Occipital lobe (tissue), 1 donor: ENCODE measurements at regions not wholly inside any gene's neighbourhood (a gene's known extent, or its start where the extent isn't known, plus 50 kb on each side); places are given as distances from the start of the nearest gene placed in this dataset.
"Not testable (repeated sequence)": the region's sequence is repeated elsewhere in the genome, so short reads cannot be mapped to it uniquely, and the experiment has no call there.

Source experiments
- DNase-seq: peaks from one replicate; lab custom pipeline; 2025; lab: John Stamatoyannopoulos, UW

DNA sequence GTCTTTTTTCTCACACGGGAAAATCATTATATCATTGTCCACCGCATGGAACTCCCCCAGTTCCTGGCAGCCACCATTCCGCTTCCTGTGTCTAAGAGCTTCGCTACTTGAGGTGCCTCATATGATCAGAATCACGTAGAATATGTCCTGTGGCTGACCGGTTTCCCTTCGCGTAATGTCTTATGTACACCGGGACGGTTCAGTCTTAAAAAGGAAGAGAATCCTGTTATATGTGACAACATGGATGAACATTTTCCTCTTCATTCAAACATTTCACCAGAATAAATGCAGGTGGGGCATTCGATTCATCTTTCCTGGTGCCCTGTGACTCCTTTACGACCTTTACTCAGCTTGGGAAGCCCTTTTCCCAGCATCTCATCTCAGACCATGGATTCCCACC lies 131.7 kb upstream of the TWIST2 start:
- DNase-seq: no peak

DNA sequence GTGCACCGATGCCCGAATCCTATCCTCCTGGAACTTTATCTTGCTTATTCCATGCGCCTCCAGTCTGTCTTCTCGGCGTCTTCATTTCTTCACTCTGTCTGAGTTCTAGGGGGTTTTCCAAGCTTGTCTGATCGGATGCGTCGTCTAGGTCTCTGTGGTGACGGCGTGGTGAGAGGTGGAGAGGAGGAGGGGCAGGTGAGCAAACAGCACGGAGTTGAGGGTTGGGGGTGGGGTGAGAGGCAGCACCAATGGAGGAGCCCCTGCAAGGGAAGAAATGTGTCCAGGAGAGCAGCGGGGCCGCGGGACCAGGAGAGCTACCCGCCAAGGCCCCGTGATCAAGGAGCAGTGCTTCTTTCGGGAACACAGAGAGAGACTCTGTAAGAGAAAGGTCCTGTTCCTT lies 131.3 kb upstream of the TWIST2 start:
- DNase-seq: no peak

DNA sequence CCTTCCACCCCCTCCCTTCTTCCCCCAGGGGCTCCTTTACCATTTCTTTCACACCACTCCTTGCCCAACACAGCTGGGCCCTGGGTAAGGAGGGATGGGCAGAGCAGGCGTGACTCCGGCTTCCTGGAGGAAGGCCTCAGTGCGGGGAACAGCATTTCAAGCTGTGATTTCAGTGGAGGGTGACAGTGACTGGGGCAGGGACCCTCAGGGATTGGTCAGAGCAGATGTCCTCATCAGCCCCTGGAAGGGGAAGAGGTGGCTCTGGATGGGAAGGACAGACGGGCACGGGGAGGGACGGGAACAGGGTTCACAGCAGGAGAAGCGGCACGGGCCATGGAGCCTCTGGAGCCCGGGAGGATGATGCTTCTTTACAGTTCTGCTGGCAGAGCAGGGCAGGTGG lies 130.8 kb upstream of the TWIST2 start:
- no peak for DNase-seq

DNA sequence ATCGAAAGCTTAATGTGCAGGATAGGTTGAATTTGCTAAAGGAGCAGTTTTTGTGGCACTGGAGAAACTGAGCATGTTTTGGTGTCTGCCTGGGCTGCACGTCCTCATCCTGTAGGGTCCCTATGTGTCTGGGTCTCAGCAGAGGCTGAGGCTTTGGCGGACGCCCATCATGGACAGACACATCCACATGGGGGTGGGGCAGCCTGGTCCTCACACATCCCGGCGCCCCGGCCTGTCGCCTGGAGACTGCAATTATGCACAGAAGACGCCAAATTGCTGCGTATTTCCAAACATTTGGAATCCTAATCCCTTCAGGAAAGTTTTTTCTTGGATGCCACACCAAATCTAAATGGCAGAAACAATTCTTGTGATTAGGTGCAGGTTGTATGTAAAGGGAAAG lies 128.2 kb upstream of the TWIST2 start:
- no peak for DNase-seq

DNA sequence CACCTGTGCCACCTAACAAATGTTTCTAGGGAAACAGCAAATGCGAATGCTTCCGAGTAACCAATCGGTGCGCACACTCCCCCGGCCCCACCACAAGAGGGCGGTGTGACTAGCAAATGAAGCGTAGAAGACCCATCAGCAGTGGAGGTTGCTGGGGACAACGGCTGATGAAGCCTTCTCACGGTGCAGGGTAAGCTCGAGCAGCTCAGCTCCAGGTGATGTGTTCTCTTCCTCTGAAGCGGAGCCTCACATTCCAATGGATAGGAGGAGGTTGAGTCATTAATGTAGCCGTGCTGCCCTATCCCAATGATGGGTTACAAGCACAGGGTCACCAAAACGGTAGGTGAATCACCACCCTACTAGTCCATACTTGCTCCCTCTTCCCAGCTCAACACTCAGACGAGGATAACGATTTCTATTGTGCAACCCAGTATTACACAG lies 127.6 kb upstream of the TWIST2 start:
- DNase-seq: no peak

DNA sequence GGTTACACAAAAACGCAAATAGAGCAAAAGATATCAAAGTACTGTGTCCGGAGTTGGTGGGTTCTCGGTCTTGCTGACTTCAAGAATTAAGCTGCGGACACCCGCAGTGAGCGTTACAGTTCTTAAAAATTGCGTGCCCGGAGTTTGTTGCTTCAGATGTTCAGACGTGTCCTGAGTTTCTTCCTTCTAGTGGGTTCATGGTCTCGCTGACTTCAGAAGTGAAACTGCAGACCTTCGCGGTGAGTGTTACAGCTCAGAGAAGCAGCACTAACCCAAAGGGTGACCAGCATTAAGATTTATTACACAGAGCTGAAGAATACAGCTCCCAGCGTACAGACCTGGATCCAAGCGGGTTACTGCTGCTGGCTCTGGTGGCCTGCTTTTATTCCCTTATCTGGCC lies 125.7 kb upstream of the TWIST2 start:
- DNase-seq: no peak

DNA sequence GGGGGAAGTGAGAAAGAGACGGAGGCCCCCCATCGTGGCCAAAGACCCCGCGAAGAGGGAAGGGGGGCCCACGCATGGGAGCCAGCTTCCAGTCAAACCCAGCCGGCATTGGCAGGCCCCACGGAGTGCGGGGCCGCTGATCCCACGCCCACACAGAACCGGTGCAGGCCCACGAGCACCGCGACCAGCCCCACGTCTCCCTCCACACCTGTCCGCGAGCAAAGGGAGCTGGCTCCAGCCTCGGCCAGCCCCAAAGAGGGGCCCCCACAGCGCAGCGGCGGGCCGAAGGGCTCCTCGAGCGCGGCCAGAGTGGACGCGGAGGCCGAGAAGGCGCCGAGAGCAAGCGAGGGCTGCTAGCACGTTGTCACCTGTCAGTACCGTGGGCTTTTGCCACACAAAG lies 125.0 kb upstream of the TWIST2 start:
- no peak for DNase-seq

DNA sequence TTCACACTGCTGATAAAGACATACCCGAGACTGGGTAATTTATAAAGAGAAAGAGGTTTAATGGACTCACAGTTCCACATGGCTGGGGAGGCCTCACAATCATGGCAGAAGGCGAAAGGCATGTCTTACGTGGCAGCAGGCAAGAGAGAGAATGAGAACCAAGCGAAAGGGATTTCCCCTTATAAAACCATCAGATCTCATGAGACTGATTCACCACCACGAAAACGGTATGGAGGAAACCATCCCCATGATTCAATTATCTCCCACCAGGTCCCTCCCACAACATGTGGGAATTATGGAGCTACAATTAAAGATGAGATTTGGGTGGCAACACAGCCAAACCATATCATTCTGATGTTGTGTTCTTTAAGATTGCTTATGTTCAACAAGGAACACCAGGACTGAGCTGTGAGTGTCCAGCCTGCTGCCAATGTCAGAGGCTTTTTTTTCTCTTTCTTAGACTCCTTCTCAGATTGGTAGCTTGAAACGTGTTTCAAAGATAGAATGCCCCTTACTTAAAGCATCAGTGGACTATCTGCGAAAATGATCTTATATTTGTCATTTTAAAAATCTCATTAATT lies 124.1 kb upstream of the TWIST2 start:
- DNase-seq: not testable (repeated sequence)

DNA sequence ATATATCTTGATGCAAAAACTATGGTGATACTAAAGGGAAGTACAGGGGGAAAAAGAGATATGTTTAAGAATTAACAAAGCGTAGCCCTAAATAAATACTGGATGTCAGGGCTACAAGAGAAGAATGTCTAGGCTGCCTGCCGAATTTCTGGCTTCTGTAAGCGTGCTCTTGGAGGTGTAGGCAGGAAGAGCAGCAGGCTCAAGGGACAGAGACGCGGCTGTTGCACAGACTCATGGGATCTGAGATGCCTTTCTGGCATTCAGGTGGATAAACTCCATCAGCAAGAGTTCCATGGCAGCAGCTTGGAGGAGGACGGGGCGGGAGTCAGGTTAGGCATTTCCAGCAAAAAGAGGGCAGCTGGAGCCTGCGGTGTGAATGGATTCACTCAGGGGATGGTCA lies 123.2 kb upstream of the TWIST2 start:
- no peak for DNase-seq

DNA sequence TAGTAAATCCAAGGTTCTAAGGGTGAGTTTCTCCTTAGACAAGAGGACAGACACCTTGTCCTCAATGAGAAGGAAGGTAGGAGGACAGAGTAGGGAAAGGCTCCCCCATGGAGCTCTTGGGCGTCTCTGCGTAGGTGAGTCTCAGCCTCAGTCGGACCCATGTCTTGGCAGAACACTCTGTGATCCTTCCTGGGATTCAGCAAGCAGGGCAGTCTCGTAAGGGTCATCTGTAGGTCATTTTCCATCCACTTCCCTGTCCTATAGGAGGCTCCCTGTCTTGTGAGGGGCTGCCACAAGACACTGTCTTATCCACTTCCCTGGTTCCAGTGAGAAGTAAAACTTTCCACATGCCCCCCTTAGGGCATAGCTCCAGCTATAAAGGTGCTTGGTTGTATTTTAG lies 122.6 kb upstream of the TWIST2 start:
- no peak for DNase-seq

DNA sequence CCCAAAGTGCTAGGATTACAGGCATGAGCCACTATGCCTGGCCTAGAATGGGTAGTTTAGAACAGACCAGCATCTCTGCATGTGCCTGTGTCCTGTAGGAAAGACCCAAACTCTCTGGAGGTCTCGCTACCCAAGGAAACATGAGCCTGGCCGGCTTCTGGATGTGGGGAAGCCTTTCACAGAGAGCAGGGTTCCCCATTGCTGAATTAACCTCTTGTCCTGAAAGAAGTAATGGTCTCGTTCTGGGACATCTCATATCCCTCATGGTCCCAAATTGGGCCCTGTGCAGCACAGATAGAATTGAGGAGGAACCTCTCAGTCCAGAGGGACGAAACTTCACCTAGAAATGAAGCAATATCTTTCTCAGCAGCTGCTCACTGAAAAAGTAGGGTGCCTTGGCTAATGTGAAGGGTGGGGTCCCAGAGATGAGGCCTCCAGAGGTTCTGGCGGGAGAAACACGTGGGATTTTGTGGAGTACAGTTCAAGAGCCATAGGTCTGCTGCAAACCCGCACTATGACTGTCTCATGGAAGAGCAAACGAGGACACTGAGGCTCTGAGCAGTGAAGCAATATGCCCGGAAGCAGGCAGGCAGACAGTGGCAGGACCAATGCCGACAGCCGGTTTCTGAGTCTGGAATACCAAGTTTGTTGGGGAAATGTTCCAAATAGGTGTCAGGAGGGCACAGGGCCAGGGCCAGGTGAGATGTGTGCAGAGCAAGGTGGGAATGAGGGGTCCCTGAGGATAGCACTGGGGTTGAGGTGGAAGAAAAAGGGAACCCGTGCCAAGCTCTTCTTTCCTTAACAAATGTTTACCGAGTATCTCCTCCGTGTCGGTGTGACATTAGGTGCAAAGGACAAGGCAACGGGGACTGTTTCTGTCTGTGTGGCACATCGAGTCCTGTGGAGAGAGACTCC lies 121.0 kb upstream of the TWIST2 start:
- no peak for DNase-seq

DNA sequence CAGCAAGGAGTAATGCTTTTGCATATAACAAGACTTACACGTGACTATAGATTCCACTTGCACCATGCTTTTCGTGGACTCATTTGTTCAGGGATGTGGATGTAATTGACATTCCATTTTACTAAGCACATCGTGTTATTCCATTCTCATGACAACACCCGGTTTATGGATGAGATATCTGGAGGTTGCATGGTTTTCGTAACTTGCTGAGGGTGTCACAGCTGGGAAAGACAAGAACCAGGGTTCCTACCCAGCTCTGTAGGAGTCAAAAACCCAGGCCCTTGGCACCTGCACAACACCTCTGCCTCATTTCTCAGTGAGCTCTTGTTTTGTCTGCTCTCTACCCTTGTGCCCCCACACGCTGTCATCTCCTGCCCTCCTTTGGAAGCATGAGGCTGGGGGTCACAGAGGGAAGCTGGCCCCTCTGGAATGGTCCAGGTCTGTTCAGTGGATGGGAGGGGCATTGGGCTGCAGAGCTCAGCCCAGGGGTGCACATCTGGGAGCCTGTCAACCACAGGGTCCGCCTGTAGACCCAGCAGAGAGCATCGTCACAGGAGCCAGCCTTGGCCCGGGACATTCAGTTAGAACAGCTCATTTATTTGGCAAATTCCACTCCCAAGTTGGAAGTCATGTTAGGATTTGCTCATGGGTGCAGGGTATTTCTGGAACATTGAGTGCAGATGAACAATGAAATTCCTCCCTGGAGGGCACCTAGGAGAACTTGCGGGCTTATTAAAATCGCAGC lies 120.1 kb upstream of the TWIST2 start:
- no peak for DNase-seq

DNA sequence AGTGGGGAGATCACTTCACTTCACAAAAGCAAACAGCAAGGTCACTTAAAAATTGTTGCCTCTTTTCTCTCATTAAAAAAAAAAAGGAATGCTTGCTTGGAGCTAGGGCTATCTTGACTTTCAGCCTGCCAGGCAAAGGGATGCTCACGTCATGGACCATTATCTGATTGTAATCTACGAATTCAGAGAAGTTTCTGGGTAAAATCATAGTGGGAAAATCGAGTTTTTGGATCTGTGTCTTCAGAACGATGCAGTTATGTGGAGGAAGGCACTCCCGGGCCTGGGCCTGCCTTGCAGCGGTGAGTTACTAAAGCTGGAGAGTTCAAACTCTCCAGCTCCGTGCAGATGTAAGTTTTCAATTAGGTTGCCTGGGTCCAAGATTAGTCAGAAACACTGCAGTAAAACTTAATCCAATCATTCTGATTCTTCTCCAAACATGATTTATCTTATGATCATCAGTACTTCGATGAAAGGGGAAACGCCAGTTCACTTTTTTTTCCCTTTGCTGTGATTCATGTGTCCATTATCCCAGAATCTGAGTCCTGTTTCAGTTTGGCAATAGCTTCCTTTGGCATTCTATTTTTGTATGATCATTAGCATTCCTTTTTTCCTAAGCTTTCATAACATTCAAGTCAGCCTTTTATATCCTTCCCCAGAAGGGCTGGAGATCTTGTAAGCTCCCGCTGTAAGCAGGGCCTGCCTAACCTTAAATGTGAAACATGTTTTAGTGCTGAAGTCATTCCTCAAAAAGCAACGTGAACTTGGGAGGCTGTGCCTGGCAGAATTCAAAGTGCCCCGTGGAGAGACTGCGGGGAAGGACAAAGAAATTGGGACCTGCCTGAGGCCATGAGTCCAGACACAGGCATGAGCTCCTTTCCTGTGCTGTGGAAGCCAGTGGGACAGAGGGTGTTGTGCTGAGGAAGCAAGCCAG lies 119.3 kb upstream of the TWIST2 start:
- no peak for DNase-seq

DNA sequence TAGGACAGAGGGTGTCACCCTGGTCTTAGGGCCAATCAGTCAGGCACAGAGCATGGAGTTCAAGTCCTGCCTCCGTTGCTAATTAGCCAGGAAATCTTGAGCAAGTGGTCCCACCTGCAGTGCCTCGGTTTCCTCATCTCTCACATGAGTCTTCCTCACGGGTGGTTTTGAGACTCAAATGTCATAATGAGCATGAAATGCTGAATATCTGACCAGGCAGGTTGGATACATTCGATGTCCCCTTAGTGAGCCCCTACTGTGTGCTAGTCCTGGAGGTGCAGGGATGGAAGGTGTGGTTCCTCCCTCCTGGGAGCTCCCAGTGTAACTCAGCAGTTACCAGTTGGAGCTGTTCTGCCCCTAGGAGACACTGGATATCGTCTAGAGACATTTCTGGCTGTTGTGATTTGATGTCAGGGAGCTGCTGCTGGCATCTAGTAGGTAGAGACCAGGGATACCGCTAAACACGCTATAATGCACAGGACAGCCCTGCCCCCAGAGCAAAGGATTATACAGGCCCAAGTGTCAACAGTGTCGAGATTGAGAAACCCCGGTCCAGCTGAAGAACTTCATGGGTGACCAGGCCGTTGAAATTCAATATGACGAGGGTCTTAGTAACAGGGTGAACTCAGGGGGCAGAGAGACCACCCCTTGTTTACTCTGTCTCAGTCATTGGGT lies 118.5 kb upstream of the TWIST2 start:
- no peak for DNase-seq

DNA sequence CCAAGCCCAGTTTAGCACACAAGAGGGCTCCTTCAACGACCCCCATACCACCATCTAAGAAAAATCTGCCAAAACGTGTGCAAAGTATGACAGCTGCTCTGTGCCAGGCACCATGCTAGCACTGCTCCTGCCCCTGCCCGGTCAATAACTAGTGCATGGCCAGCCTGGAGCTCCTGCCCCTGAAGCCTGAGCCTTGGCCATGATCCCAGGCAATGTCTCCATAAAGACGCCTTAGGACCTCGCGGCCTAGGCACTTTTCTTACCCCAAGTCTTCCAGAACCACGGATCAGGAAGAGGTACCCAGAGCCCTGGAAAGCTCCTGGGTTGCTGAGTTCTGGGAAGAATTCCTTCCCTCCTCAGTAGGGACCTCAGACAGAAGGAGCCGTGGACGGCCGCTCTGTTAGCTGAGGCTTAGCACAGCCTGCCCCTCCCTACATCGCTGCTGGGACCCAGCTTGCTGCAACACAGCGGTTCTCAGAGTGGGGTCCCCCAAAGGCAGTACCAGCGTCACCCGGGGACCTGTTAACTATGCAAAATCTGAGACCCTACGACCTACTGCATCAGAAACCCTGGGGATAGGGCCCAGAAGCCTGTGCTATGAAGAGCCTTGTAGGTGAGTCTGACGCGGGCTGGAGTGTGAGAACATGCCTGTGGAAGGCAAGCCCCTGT lies 117.8 kb upstream of the TWIST2 start:
- no peak for DNase-seq

DNA sequence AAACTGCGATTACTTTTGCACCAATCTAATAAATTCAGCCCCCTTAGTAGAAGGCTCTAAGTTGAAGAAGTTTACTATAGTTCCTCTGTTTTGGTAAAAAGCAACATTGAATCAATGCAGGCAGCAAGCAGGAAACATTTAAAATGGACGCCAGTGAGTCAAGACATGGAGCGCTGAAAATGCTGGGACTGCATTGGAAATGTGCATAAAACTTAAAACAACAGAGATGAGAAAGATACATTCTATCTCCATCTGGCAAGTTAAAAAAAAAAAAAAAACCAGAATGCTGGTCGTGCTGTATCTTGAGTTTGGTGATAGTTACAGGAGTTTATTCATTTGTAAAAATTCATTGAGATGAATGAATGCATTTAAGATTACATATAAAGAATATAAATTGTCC lies 117.0 kb upstream of the TWIST2 start:
- DNase-seq: no peak

DNA sequence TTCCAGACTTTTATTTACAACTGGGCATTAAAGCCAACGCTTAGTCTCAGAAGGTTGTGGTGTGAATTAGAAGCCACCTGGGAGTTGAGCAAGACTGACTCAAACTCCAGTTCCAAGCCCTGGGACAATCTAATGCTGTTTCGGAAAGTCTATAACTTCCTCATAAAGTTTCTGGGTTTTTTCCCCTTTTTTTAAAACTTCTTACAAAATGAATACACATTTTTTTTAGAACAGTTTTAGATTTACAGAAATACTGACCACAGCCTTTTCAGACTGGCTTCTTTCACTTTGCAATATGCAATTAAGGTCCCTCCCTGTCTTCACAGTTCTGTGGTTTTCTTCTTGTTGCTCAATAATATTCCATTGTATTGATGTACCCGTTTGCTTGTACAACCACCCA lies 115.9 kb upstream of the TWIST2 start:
- DNase-seq: no peak

DNA sequence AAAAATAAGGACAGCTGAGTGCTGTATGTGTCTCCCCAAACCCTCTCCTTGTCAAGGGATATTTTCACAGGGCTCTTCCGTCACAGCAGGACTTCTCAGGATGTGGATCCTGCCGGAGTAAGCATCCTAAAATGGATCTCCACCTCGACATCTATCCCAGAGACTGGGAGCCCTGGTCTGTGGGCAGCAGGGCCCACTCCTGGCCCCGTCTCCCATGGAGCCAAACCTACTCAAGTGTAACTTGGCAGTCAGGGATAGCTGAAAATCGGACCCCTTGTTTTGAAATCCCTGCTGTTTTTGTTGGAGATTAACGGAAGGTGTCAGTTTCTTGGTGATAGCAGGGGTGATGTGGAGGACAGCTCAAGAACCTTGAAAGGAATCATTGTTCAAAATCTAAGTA lies 109.0 kb upstream of the TWIST2 start:
- DNase-seq: no peak

DNA sequence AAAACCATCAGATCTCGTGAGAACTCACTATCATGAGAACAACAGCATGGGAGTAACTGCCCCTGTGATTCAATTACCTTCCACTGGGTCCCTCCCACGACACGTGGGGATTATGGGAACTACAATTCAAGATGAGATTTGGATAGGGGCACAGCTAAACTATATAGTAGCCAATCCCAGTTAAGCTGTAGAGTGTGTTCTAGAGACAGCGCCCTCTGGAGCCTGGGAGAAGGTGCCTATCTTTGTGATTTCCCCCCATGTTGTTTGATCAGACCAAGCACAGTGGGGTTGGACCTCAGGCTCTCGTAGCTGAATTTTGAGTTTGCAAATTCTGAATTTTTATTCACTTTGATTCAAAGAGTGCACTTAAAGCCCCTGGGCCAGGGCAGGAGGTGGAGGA lies 108.2 kb upstream of the TWIST2 start:
- DNase-seq: no peak

DNA sequence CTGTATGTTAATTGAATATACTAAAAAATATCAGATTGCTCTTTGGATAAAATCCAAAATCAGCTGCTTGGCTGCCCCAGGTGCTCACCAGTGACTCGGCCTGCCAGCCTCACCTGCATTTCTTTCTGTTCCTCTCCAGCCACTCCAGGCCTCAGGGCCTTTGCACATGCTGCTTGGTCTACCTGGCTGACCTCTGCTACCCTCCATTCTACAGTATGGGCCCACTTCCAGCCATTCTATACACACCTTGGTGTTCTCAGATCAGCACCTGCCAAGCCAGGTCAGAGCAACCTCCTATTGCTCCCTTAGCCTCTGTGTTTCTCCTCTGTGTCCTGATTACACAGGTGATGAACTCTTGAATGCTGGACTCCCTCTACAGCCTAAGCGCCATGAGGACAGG lies 106.6 kb upstream of the TWIST2 start:
- DNase-seq: no peak
